ENCODE measurements at regions not wholly inside any gene's neighbourhood (a gene's known extent, or its start where the extent isn't known, plus 50 kb on each side); places are given as distances from the start of the nearest gene placed in this dataset.
A peak's percentile ranks its signal among the peaks of the same experiment; 100 is the strongest.

- DNase-seq (ENCODE audit: low read depth in 3 of 3), result no peak
Observed at GRCh38 chr15:31824024-31824423, 206.3 kb upstream of the CHRNA7 start.

- DNase-seq (ENCODE audit: low read depth in 3 of 3), result no peak
Observed at GRCh38 chr15:31828594-31828993, 201.7 kb upstream of the CHRNA7 start.

- DNase-seq (ENCODE audit: low read depth in 3 of 3), result no peak
Observed at GRCh38 chr15:31830591-31830990, 199.7 kb upstream of the CHRNA7 start.

- DNase-seq (ENCODE audit: low read depth in 3 of 3), result no peak
Observed at GRCh38 chr15:31831596-31831995, 198.7 kb upstream of the CHRNA7 start.

GRCh38 chr15:31834654-31835053 lies 195.7 kb upstream of the CHRNA7 start:
- no peak for DNase-seq (ENCODE audit: low read depth in 3 of 3)

- no peak for DNase-seq (ENCODE audit: low read depth in 3 of 3)
Observed at GRCh38 chr15:31839388-31839787, 190.9 kb upstream of the CHRNA7 start.

- DNase-seq (ENCODE audit: low read depth in 3 of 3), result no peak
Observed at GRCh38 chr15:31840849-31841476, 189.4 kb upstream of the CHRNA7 start.

- no peak for DNase-seq (ENCODE audit: low read depth in 3 of 3)
Observed at GRCh38 chr15:31842532-31843195, 187.7 kb upstream of the CHRNA7 start.

GRCh38 chr15:31843426-31844055 lies 186.8 kb upstream of the CHRNA7 start:
- DNase-seq (ENCODE audit: low read depth in 3 of 3), result no peak

- no peak for DNase-seq (ENCODE audit: low read depth in 3 of 3)
Observed at GRCh38 chr15:31845791-31846190, 184.5 kb upstream of the CHRNA7 start.

GRCh38 chr15:31847961-31848360 lies 182.4 kb upstream of the CHRNA7 start:
- no peak for DNase-seq (ENCODE audit: low read depth in 3 of 3)

- DNase-seq (ENCODE audit: low read depth in 3 of 3), result no peak
Observed at GRCh38 chr15:31848621-31849020, 181.7 kb upstream of the CHRNA7 start.

GRCh38 chr15:31852933-31853799 lies 177.1 kb upstream of the CHRNA7 start:
- DNase-seq (ENCODE audit: low read depth in 3 of 3), result no peak

- DNase-seq (ENCODE audit: low read depth in 3 of 3), result no peak
Observed at GRCh38 chr15:31856581-31856980, 173.7 kb upstream of the CHRNA7 start.

- no peak for DNase-seq (ENCODE audit: low read depth in 3 of 3)
Observed at GRCh38 chr15:31857194-31857593, 173.1 kb upstream of the CHRNA7 start.

GRCh38 chr15:31858026-31858425 lies 172.3 kb upstream of the CHRNA7 start:
- DNase-seq (ENCODE audit: low read depth in 3 of 3), result no peak

- no peak for DNase-seq (ENCODE audit: low read depth in 3 of 3)
Observed at GRCh38 chr15:31866248-31866647, 164.1 kb upstream of the CHRNA7 start.

- DNase-seq (ENCODE audit: low read depth in 3 of 3), result peak; percentile 24 to 32 (median 28)
Observed at GRCh38 chr15:31867536-31868442, 162.5 kb upstream of the CHRNA7 start.

- no peak for DNase-seq (ENCODE audit: low read depth in 3 of 3)
Observed at GRCh38 chr15:31869686-31870307, 160.5 kb upstream of the CHRNA7 start.

GRCh38 chr15:31870328-31871165 lies 159.8 kb upstream of the CHRNA7 start, which contains the start of gene OTUD7A:
OTUD7A (minus strand) TSS chr15:31870673.
- DNase-seq (ENCODE audit: low read depth in 3 of 3), result peak; percentile 59 to 79 (median 59)
